ENCODE measurements at regions not wholly inside any gene's neighbourhood (a gene's known extent, or its start where the extent isn't known, plus 50 kb on each side); places are given as distances from the start of the nearest gene placed in this dataset.

DNA sequence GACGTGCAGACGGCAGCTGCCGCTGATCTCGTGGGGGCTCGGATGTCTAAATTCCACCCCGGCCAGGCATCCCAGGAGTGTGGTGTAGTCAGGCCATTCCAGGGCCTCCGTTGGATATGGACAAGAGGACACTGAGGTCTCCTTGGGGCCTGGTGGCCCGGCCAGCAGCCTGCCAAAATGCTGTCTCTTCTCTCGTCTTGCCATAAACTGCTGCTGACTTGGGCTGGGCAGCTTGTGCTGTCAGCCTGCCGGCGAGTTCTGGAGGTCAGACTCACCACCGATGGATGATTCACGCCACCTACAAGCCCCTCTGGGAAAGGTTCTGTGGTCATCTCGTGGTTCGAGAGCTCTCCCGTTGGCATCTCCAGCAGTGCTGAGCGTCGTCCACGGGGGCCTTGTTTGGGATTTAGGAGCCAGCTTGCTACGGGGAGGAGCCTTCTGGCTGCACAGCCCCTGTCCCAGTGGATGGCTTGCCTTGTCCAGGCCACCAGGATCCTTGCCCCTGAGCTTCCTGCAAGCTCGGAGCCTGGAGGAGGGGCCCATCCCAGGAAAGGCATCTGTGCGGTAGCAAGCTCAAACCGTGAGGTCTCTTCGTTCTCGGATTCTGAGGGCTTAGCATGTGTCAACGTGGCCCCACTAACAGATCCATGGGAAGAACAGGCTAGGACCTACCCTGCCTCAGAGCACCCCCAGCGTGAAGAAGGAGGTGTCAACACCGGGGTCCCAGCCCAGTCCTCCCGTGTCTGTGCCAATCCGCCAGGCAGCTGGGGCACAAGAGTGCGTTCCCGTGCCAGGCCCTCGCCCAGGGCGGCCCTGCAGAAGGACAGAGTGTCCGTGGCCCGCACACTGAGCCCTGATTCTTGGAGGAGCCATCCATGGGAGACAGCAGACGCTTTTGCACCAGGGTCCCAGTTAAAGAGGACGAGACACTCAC, 1114.1 kb downstream of the BRD1 start:
- peaks cover 2% of the 10 kb centered on the region for H3K9me3 ChIP-seq
- peaks cover 2% of the 10 kb centered on the region for H3K36me3 ChIP-seq
- no peak for ATAC-seq (ENCODE audit: insufficient number of reproducible peaks, low FRiP score, low read depth)
- H3K27ac ChIP-seq: no peak overlapping the region
- no peaks in the 10 kb centered on the region for H3K27me3 ChIP-seq (replicated peaks; ENCODE audit: insufficient read depth)
- TF ChIP-seq, protein P1, sequence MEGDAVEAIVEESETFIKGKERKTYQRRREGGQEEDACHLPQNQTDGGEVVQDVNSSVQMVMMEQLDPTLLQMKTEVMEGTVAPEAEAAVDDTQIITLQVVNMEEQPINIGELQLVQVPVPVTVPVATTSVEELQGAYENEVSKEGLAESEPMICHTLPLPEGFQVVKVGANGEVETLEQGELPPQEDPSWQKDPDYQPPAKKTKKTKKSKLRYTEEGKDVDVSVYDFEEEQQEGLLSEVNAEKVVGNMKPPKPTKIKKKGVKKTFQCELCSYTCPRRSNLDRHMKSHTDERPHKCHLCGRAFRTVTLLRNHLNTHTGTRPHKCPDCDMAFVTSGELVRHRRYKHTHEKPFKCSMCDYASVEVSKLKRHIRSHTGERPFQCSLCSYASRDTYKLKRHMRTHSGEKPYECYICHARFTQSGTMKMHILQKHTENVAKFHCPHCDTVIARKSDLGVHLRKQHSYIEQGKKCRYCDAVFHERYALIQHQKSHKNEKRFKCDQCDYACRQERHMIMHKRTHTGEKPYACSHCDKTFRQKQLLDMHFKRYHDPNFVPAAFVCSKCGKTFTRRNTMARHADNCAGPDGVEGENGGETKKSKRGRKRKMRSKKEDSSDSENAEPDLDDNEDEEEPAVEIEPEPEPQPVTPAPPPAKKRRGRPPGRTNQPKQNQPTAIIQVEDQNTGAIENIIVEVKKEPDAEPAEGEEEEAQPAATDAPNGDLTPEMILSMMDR (IDR thresholded peaks at IDR 0.05): no peak
- no peak for DNase-seq (ENCODE audit: low spot score)
- H3K4me3 ChIP-seq: no peak overlapping the region
- no peaks in the 10 kb centered on the region for H3K4me1 ChIP-seq (ENCODE audit: control insufficient read depth in 1 of 2, low read depth in 2 of 2)

DNA sequence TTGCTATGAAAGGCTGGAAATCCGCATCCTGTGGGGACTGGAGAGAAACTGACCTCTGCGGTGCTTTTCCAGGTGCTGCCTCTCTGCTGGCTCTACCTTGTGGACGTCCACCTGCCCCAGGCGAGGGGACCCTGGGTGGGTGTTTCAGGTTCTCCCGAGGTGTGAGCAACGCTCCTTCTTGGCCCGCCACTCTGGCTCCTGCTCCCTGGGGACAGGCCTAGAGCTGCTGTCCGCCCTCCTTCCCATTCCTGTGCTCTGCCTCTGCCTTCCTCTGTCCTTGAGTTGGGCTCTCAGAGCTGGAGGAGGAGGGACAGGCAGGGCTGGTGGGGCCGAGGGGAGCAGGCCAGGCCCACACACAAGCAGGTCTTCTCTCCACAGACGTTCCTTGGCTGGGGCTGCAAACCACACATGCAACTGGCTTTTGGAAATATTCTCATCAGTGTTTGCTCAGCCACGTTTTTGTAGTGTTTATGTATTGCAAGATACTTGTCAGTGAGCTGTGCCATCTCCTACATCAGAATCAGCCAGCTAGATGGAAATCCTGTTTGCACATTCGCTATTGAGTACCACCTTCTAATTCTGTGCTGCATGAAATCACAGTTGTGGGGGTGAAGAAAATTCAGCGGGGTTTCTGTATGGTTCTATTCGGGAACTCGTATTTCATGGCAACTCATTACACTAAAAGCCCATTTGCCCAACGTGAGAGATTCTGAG, 1115.0 kb downstream of the BRD1 start:
- Histone ChIP-seq H3K36me3 (peaks cover 2% of the 10 kb centered on the region), H3K4me3 (no peak overlapping the region), H3K27me3 (replicated peaks; ENCODE audit: insufficient read depth) (no peaks in the 10 kb centered on the region), H3K9me3 (peaks cover 2% of the 10 kb centered on the region), H3K4me1 (ENCODE audit: control insufficient read depth in 1 of 2, low read depth in 2 of 2) (no peaks in the 10 kb centered on the region), H3K27ac (no peak overlapping the region)
- TF ChIP-seq, protein P1 (IDR thresholded peaks at IDR 0.05): no peak
- DNase-seq (ENCODE audit: low spot score) (no peak), ATAC-seq (ENCODE audit: insufficient number of reproducible peaks, low FRiP score, low read depth) (no peak)

DNA sequence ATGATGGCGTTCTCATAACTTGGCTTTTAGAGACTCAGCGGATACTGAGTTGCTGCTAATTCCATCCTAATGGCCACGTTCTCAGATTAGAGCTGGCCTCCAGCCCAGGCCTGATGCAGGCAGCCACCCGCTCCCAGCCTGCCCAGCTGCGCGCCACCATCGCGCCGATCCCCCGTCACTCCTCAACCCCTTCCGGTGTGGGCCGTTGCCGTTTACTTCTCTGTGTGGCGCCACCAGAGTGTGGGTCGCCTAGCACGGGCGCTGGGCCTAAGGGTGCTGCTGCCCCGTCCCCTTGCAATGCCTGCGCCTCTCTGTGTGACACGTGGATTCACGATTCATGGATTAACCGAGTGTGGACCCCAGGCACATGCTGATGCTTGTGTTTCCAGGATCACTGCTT, 1116.0 kb downstream of the BRD1 start:
- H3K36me3 ChIP-seq: peaks cover 2% of the 10 kb centered on the region
- no peak for DNase-seq (ENCODE audit: low spot score)
- TF ChIP-seq, protein P1 (IDR thresholded peaks at IDR 0.05): no peak
- H3K4me1 ChIP-seq (ENCODE audit: control insufficient read depth in 1 of 2, low read depth in 2 of 2): no peaks in the 10 kb centered on the region
- ATAC-seq (ENCODE audit: insufficient number of reproducible peaks, low FRiP score, low read depth): no peak
- no peak overlapping the region for H3K27ac ChIP-seq
- H3K9me3 ChIP-seq: peaks cover 2% of the 10 kb centered on the region
- no peaks in the 10 kb centered on the region for H3K27me3 ChIP-seq (replicated peaks; ENCODE audit: insufficient read depth)
- no peak overlapping the region for H3K4me3 ChIP-seq

DNA sequence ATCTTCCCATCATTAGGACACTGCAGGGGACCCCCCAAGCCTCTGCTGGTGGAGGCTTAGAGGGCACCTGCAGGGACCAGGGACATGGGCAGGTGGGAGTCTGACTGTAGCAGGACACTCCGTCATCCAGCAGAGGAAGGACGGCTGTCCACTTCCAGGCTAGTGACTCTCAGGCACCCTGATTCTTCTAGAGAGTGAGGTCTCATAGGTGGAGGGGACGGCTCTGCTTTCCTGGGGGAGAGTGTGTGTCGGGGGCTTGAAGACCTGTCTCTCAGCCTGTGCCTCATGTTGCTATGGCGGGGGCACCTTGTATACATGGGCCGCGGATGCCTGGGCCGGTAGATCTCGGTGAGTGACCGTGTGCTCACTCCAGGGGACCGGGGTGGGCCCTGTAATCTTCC, 1116.6 kb downstream of the BRD1 start:
- no peak for ATAC-seq (ENCODE audit: insufficient number of reproducible peaks, low FRiP score, low read depth)
- Histone ChIP-seq H3K9me3 (peaks cover 2% of the 10 kb centered on the region), H3K27me3 (replicated peaks; ENCODE audit: insufficient read depth) (no peaks in the 10 kb centered on the region), H3K36me3 (peaks cover 2% of the 10 kb centered on the region), H3K27ac (no peak overlapping the region), H3K4me1 (ENCODE audit: control insufficient read depth in 1 of 2, low read depth in 2 of 2) (no peaks in the 10 kb centered on the region), H3K4me3 (no peak overlapping the region)
- no peak for DNase-seq (ENCODE audit: low spot score)
- TF ChIP-seq, protein P1 (IDR thresholded peaks at IDR 0.05): no peak

DNA sequence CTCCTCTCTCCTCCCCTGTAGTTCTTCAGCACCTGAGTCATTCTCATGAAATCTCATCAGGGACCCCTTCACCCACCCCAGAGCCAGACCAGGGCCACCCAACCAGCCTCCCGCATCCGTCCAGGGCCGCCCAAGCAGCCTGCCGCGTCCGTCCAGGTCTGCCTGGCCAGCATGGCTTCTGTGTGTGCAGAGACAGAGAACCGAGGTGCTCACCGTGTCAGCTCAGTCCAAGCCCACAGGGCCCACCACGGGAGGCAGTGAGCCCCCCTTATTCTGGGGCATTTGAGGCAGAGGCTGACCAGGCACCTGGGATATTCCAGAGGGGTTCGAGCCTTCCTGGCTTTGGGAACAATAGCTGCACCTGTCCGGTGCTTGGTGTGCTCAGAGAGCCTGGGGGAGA, 1117.3 kb downstream of the BRD1 start:
- Histone ChIP-seq H3K36me3 (peaks cover 2% of the 10 kb centered on the region), H3K9me3 (peaks cover 2% of the 10 kb centered on the region), H3K27me3 (replicated peaks; ENCODE audit: insufficient read depth) (no peaks in the 10 kb centered on the region), H3K27ac (no peak overlapping the region), H3K4me3 (no peak overlapping the region), H3K4me1 (ENCODE audit: control insufficient read depth in 1 of 2, low read depth in 2 of 2) (no peaks in the 10 kb centered on the region)
- TF ChIP-seq, protein P1 (IDR thresholded peaks at IDR 0.05): no peak
- DNase-seq (ENCODE audit: low spot score) (no peak), ATAC-seq (ENCODE audit: insufficient number of reproducible peaks, low FRiP score, low read depth) (no peak)
